ENCODE measurements at regions not wholly inside any gene's neighbourhood (a gene's known extent, or its start where the extent isn't known, plus 50 kb on each side); places are given as distances from the start of the nearest gene placed in this dataset.

- TF ChIP-seq CTCF (IDR thresholded peaks at IDR 0.05) (peak; percentile 56 to 94 (median 89)), POLR2A (IDR thresholded peaks at IDR 0.05) (no peak)
Observed at GRCh38 chr2:198309673-198310280, 505.4 kb downstream of the PLCL1 start.
